Suprapubic skin (tissue), 3 donors: ENCODE measurements at regions not wholly inside any gene's neighbourhood (a gene's known extent, or its start where the extent isn't known, plus 50 kb on each side); places are given as distances from the start of the nearest gene placed in this dataset.

ENCODE experiments used
- CTCF ChIP-seq, 2 donors: fragments of 200-600 bp in 1 of 2; fragments of 450-650 bp in 1 of 2; sonication (generic) in 1 of 2; IDR thresholded peaks; one replicate each; pipeline ENCODE4 v1.5.1; 2016 to 2019; ENCODE audit warnings: antibody characterized with exemption in 2 of 2, mild to moderate bottlenecking in 1 of 2, moderate library complexity in 1 of 2
- EP300 ChIP-seq: sonication (generic); formaldehyde crosslinking; IDR thresholded peaks from one replicate; pipeline ENCODE4 v1.6.1; 2017; ENCODE audit warnings: antibody characterized with exemption
- POLR2A ChIP-seq, 2 donors: fragments of 450-650 bp; IDR thresholded peaks; one replicate each; pipeline ENCODE4 v1.6.1; 2017; ENCODE audit warnings: antibody characterized with exemption in 2 of 2, mild to moderate bottlenecking in 2 of 2, moderate library complexity in 2 of 2

GRCh38 chr11:113552271-113552670 is 77.1 kb upstream of the DRD2 start:
- TF ChIP-seq CTCF (IDR thresholded peaks at IDR 0.05) = no peak
- no peak for TF ChIP-seq EP300
- TF ChIP-seq POLR2A (IDR thresholded peaks at IDR 0.05) = no peak
